Bronchial epithelial cell (primary cell): ENCODE measurements at regions not wholly inside any gene's neighbourhood (a gene's known extent, or its start where the extent isn't known, plus 50 kb on each side); places are given as distances from the start of the nearest gene placed in this dataset.
"Not testable (repeated sequence)": the region's sequence is repeated elsewhere in the genome, so short reads cannot be mapped to it uniquely, and the experiment has no call there.

Experiments used
- DNase-seq: peaks from one replicate; pipeline ENCODE4 v3.0.0-alpha.2; 2010; ENCODE audit warnings: low read depth
- FAIRE-seq: peaks from 2 replicates; lab custom pipeline; 2011; peaks lifted over from hg19 to GRCh38; lab: Jason Lieb, UNC
- H3K27me3 ChIP-seq: 2 replicates; pipeline ENCODE4 v1.5.1; 2011; ENCODE audit warnings: low read length; ENCODE audit not compliant: control insufficient read depth, insufficient read depth
- H3K36me3 ChIP-seq: 2 replicates; pipeline ENCODE4 v1.5.1; 2011; ENCODE audit warnings: low read length; ENCODE audit not compliant: control insufficient read depth, insufficient read depth
- H3K4me3 ChIP-seq: 2 replicates; pipeline ENCODE4 v1.5.1; 2011; ENCODE audit warnings: mild to moderate bottlenecking, low read depth, low read length, control low read depth
- TF ChIP-seq, protein P1 (sequence below): IDR thresholded peaks from 2 replicates; pipeline ENCODE4 v1.5.1; 2011; ENCODE audit warnings: mild to moderate bottlenecking, moderate library complexity, low read length, control low read depth, inconsistent platforms; ENCODE audit not compliant: insufficient read depth, severe bottlenecking

DNA sequence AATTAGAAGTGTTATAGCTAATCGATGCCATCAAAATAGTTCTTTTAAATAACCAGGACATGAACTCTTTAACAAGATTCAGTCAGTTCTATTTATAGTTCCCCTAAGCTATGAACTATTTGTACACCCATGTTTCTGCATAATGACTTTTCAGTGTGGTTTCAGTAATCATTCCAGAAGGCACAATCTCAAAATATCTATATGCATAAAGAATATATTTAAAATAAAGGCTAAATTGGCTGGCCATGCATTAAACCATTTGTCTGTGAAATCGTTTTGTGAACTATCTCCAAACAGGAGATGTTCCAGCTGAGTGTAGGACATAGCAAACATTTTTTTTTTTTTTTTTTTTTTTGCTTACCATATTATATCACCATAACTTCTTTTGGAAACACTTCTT is 719.3 kb downstream of the PLCL1 start:
- TF ChIP-seq, protein P1, sequence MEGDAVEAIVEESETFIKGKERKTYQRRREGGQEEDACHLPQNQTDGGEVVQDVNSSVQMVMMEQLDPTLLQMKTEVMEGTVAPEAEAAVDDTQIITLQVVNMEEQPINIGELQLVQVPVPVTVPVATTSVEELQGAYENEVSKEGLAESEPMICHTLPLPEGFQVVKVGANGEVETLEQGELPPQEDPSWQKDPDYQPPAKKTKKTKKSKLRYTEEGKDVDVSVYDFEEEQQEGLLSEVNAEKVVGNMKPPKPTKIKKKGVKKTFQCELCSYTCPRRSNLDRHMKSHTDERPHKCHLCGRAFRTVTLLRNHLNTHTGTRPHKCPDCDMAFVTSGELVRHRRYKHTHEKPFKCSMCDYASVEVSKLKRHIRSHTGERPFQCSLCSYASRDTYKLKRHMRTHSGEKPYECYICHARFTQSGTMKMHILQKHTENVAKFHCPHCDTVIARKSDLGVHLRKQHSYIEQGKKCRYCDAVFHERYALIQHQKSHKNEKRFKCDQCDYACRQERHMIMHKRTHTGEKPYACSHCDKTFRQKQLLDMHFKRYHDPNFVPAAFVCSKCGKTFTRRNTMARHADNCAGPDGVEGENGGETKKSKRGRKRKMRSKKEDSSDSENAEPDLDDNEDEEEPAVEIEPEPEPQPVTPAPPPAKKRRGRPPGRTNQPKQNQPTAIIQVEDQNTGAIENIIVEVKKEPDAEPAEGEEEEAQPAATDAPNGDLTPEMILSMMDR, result no peak
- Histone ChIP-seq H3K4me3 (no peak overlapping the region), H3K27me3 (no peaks in the 10 kb centered on the region), H3K36me3 (no peaks in the 10 kb centered on the region)
- DNase-seq (no peak), FAIRE-seq (no peak)

DNA sequence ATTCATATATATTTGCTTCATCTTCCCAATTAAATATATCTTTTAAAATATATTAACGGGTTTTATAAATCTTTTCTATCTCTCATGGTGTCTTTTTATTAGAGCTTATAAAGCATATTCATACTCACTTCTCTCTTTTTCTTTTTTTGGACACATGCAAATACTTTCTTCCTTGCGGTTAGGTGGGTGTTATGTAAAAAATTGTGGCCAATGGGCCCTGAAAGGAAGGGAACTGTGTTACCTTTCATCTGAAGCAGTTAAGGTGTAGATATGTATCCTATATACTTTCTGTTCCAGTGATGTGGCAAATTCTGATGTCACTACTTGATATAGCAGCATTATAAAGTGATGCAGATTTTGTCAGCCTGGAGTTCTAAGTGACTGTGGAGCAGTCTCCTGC is 714.5 kb downstream of the PLCL1 start:
- DNase-seq, result no peak
- no peaks in the 10 kb centered on the region for H3K27me3 ChIP-seq
- TF ChIP-seq, protein P1, result no peak
- no peaks in the 10 kb centered on the region for H3K36me3 ChIP-seq
- H3K4me3 ChIP-seq, result no peak overlapping the region
- FAIRE-seq, result no peak

DNA sequence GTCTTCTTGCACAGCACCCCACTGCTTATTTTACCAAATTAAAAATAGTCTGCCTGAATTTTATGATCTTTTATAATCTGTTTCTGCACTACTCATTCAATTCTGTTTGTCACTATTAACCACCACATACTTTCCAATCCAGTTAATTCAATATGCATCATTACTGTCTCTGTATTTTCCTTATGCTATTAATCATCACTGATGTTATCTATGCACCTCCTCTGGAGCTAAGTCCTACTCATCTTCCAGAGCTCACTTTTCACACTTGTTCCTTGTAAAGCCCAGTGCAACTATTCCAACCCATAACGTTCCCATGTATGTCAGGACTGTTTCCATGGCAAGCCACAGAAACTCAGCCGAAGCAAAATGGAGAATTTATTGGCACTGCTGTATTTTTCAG is 713.6 kb downstream of the PLCL1 start:
- no peak for DNase-seq
- FAIRE-seq, result no peak
- Histone ChIP-seq H3K4me3 (no peak overlapping the region), H3K27me3 (no peaks in the 10 kb centered on the region), H3K36me3 (no peaks in the 10 kb centered on the region)
- TF ChIP-seq, protein P1, result no peak

DNA sequence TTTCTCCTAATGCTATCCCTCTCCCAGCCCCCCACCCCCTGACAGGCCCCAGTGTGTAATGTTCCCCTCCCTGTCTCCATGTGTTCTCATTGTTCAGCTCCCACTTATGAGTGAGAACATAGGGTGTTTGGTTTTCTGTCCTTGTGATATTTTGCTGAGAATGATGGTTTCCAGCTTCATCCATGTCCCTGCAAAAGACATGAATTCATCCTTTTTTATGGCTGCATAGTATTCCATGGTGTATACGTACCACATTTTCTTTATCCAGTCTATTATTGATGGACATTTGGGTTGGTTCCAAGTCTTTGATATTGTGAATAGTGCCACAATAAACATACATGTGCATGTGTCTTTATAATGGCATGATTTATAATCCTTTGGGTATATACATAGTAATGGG is 704.2 kb downstream of the PLCL1 start:
- FAIRE-seq, H3K36me3 ChIP-seq, DNase-seq, H3K27me3 ChIP-seq, H3K4me3 ChIP-seq: not testable (repeated sequence)

DNA sequence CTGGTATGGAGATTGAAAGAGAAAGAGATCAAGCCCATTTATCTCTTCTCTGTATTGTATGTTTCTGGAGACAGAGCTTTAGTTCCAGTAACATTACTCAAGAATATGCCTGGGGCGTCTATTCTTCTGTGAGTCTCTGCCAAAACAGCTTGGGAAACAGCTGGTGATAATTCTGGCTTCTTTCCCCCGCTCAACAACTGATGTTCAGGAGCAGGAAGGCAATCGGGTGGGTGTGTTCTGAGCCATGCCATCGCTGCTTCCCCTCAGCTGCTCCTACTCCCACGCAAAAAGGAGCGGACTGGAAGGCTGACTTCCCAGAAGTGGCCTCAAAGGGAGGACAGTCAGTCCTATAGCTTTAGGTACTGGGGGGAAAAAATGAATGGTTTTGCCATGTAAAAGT is 695.1 kb downstream of the PLCL1 start:
- no peak for DNase-seq
- H3K27me3 ChIP-seq, result no peaks in the 10 kb centered on the region
- FAIRE-seq, result no peak
- TF ChIP-seq, protein P1, result no peak
- H3K4me3 ChIP-seq, result no peak overlapping the region
- no peaks in the 10 kb centered on the region for H3K36me3 ChIP-seq

DNA sequence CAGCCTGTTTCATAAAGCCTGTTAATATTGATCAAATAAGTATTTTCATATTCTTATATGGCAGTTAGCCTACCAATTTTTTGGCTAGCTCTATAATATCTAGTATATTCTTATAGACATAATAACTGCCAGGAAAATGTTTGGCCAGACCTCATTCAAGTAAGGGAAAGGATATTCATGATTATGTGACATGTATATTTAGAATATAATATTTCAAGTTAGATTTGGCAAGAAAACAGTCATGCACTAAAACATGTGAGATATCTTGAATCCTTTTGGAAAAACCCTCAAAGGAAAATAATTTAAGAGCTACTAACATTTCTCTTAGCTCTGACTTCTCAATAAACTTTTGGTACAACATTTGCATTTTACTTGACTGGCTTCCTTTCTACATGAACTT is 694.1 kb downstream of the PLCL1 start:
- DNase-seq, result no peak
- H3K36me3 ChIP-seq, result no peaks in the 10 kb centered on the region
- no peak for FAIRE-seq
- no peak overlapping the region for H3K4me3 ChIP-seq
- TF ChIP-seq, protein P1, result no peak
- H3K27me3 ChIP-seq, result no peaks in the 10 kb centered on the region

DNA sequence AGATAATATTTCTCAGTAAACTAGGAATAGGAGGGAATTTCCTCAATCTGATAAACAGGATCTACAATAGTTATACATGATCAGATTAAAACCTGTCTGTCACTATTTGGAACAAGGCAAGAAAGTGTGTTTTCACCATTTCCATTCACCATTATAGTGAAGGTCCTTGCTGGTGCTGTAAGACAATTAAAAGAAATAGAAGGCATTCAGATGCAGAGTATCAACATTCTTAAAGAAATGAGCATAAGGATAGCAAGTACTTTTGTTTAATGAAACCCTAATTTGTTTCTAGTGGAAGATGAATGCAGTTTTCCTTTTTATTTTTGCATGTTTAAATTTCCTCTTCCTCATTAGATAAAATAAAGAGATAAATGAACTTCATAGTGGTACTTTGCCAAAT is 693.7 kb downstream of the PLCL1 start:
- TF ChIP-seq, protein P1, result no peak
- DNase-seq, result no peak
- no peak for FAIRE-seq
- H3K4me3 ChIP-seq, result no peak overlapping the region
- no peaks in the 10 kb centered on the region for H3K36me3 ChIP-seq
- H3K27me3 ChIP-seq, result no peaks in the 10 kb centered on the region
